Keratinocyte (primary cell): ENCODE measurements at regions not wholly inside any gene's neighbourhood (a gene's known extent, or its start where the extent isn't known, plus 50 kb on each side); places are given as distances from the start of the nearest gene placed in this dataset.

Experiments
- DNase-seq: peaks from one replicate; pipeline ENCODE4 v3.0.0-alpha.2; 2011; ENCODE audit warnings: low read depth, missing footprints, low spot score
- FAIRE-seq: peaks from 2 replicates; lab custom pipeline; 2011; peaks lifted over from hg19 to GRCh38; lab: Jason Lieb, UNC
- H2AFZ ChIP-seq: 2 replicates; pipeline ENCODE4 v1.6.0; 2012; ENCODE audit warnings: low read length, control low read depth, inconsistent platforms; ENCODE audit not compliant: control insufficient read depth
- H3K27ac ChIP-seq: 2 replicates; pipeline ENCODE4 v1.5.1; 2011; ENCODE audit warnings: low read length; ENCODE audit not compliant: control insufficient read depth, insufficient read depth
- H3K27me3 ChIP-seq: 3 replicates; pipeline ENCODE4 v1.6.0; 2011; ENCODE audit warnings: low read length; ENCODE audit not compliant: control insufficient read depth, insufficient read depth; ENCODE audit errors: extremely low read depth
- H3K36me3 ChIP-seq, 2 experiments: 2 replicates in 1 of 2; 3 replicates in 1 of 2; pipeline ENCODE4 v1.5.1; 2011; ENCODE audit warnings: low read length in 2 of 2, mild to moderate bottlenecking in 1 of 2; ENCODE audit not compliant: control insufficient read depth in 2 of 2, insufficient read depth in 2 of 2; ENCODE audit errors: extremely low read depth in 1 of 2
- H3K4me1 ChIP-seq: 3 replicates; pipeline ENCODE4 v1.5.1; 2011; ENCODE audit warnings: low read length; ENCODE audit not compliant: control insufficient read depth, insufficient read depth; ENCODE audit errors: extremely low read depth
- H3K4me2 ChIP-seq: 3 replicates; pipeline ENCODE4 v1.6.0; 2011; ENCODE audit warnings: low read depth, low read length; ENCODE audit not compliant: control insufficient read depth, insufficient read depth; ENCODE audit errors: extremely low read depth
- H3K4me3 ChIP-seq, 3 experiments: fragments of 200-600 bp in 1 of 3; sonication (generic) in 1 of 3; 2 replicates in 2 of 3; 3 replicates in 1 of 3; pipeline ENCODE4 v1.5.1; 2011 to 2016; ENCODE audit warnings: low read length in 3 of 3, mild to moderate bottlenecking in 3 of 3, control low read depth in 2 of 3, inconsistent platforms in 1 of 3, low read depth in 1 of 3, mixed read lengths in 1 of 3, mixed run types in 1 of 3, moderate library complexity in 1 of 3; ENCODE audit not compliant: control insufficient read depth in 2 of 3, insufficient read depth in 2 of 3; ENCODE audit errors: extremely low read depth in 1 of 3
- H3K79me2 ChIP-seq: 2 replicates; pipeline ENCODE4 v1.6.0; 2012; ENCODE audit warnings: low read length; ENCODE audit not compliant: control insufficient read depth, insufficient read depth
- H3K9ac ChIP-seq: 3 replicates; pipeline ENCODE4 v1.6.0; 2011; ENCODE audit warnings: low read length; ENCODE audit not compliant: control insufficient read depth, insufficient read depth; ENCODE audit errors: extremely low read depth
- H3K9me1 ChIP-seq: 3 replicates; pipeline ENCODE4 v1.6.0; 2011; ENCODE audit warnings: low read length; ENCODE audit not compliant: control insufficient read depth, insufficient read depth; ENCODE audit errors: extremely low read depth
- H3K9me3 ChIP-seq: 2 replicates; pipeline ENCODE4 v1.5.1; 2012; ENCODE audit warnings: low read depth, low read length; ENCODE audit not compliant: control insufficient read depth
- H4K20me1 ChIP-seq: 3 replicates; pipeline ENCODE4 v1.6.0; 2011; ENCODE audit warnings: low read length; ENCODE audit not compliant: control insufficient read depth, insufficient read depth; ENCODE audit errors: extremely low read depth
- CTCF ChIP-seq, 3 experiments: IDR thresholded peaks in 1 of 3; conservative IDR thresholded peaks in 1 of 3; optimal IDR thresholded peaks in 1 of 3; 2 replicates in 2 of 3; 3 replicates in 1 of 3; pipeline versions ENCODE3 to v1.5.1; 2011; ENCODE audit warnings: low read length in 3 of 3, mild to moderate bottlenecking in 3 of 3, moderate library complexity in 2 of 3, control low read depth in 1 of 3, inconsistent platforms in 1 of 3; ENCODE audit not compliant: insufficient read depth in 2 of 3; ENCODE audit errors: extremely low read depth in 1 of 3
- EZH2 ChIP-seq: IDR thresholded peaks from one replicate; pipeline ENCODE4 v1.6.1; 2012; ENCODE audit warnings: inconsistent platforms, mild to moderate bottlenecking, low read length, moderate library complexity
- dilution Hi-C: fragments of 300-500 bp; cut with MboI; formaldehyde crosslinking; loops from one replicate; pipeline ENCODE4 v1.7.0; 2020; ENCODE audit warnings: low sequenced_read_pairs; ENCODE audit not compliant: extremely low pct_ligation_motif_present

- no peaks in the 10 kb centered on the region for H3K9me1 ChIP-seq
- H3K4me1 ChIP-seq: no peaks in the 10 kb centered on the region
- H3K27me3 ChIP-seq: no peaks in the 10 kb centered on the region
- H3K4me2 ChIP-seq: no peak overlapping the region
- dilution Hi-C loops: no loop called here
- H3K9me3 ChIP-seq: peaks cover 6% of the 10 kb centered on the region
- no peak overlapping the region for H2AFZ ChIP-seq
- no peaks in the 10 kb centered on the region for H4K20me1 ChIP-seq
- H3K27ac ChIP-seq: no peak overlapping the region
- H3K9ac ChIP-seq: no peak overlapping the region
- H3K36me3 ChIP-seq: no peaks in the 10 kb centered on the region
- no peak for DNase-seq
- H3K4me3 ChIP-seq: no peak overlapping the region
- FAIRE-seq: no peak
- TF ChIP-seq EZH2 (no peak), CTCF (optimal IDR thresholded peaks at IDR 0.05 in 1 of 3, IDR thresholded peaks at IDR 0.05 in 1 of 3, conservative IDR thresholded peaks at IDR 0.05 in 1 of 3; ENCODE audit: extremely low read depth in 1 of 3, insufficient read depth in 2 of 3, low read length in 3 of 3) (no peak)
- H3K79me2 ChIP-seq: no peaks in the 10 kb centered on the region
Measured at GRCh38 chr11:70776914-70777532, 378.7 kb downstream of the CTTN start.

GRCh38 chr11:70778883-70779282 is 380.6 kb downstream of the CTTN start:
- Histone ChIP-seq H3K4me1 (no peaks in the 10 kb centered on the region), H3K27me3 (no peaks in the 10 kb centered on the region), H3K9me3 (peaks cover 6% of the 10 kb centered on the region), H3K9me1 (no peaks in the 10 kb centered on the region), H3K36me3 (no peaks in the 10 kb centered on the region), H2AFZ (no peak overlapping the region), H3K27ac (no peak overlapping the region), H3K4me2 (no peak overlapping the region), H3K79me2 (no peaks in the 10 kb centered on the region), H3K4me3 (no peak overlapping the region), H4K20me1 (no peaks in the 10 kb centered on the region), H3K9ac (no peak overlapping the region)
- dilution Hi-C loops: no loop called here
- no peak for DNase-seq
- TF ChIP-seq CTCF (optimal IDR thresholded peaks at IDR 0.05 in 1 of 3, IDR thresholded peaks at IDR 0.05 in 1 of 3, conservative IDR thresholded peaks at IDR 0.05 in 1 of 3; ENCODE audit: extremely low read depth in 1 of 3, insufficient read depth in 2 of 3, low read length in 3 of 3) (no peak), EZH2 (no peak)
- FAIRE-seq: no peak
